Smooth muscle cell (in vitro differentiated cells): ENCODE measurements at regions not wholly inside any gene's neighbourhood (a gene's known extent, or its start where the extent isn't known, plus 50 kb on each side); places are given as distances from the start of the nearest gene placed in this dataset.

ENCODE experiments used
- DNase-seq: peaks from one replicate; lab custom pipeline; 2025; ENCODE audit not compliant: unreplicated experiment; lab: John Stamatoyannopoulos, UW
- H2AFZ ChIP-seq: fragments of 200-600 bp; sonication (generic); 2 replicates; pipeline ENCODE4 v1.6.0; 2016; ENCODE audit warnings: antibody characterized with exemption, low read depth, mild to moderate bottlenecking
- H3F3A ChIP-seq: fragments of 200-600 bp; sonication (generic); 2 replicates; pipeline ENCODE4 v1.6.0; 2017; ENCODE audit warnings: antibody characterized with exemption, low read depth
- H3K27ac ChIP-seq: fragments of 200-600 bp; sonication (generic); 2 replicates; pipeline ENCODE4 v1.5.1; 2016; ENCODE audit warnings: low read depth, mild to moderate bottlenecking
- H3K27me3 ChIP-seq: fragments of 200-600 bp; sonication (generic); 2 replicates; pipeline ENCODE4 v1.6.1; 2016; ENCODE audit warnings: low read depth, mild to moderate bottlenecking
- H3K36me3 ChIP-seq: fragments of 200-600 bp; sonication (generic); 2 replicates; pipeline ENCODE4 v1.5.1; 2016; ENCODE audit warnings: low read depth
- H3K4me1 ChIP-seq: fragments of 200-600 bp; sonication (generic); 2 replicates; pipeline ENCODE4 v1.5.1; 2016; ENCODE audit warnings: low read depth
- H3K4me2 ChIP-seq: fragments of 200-600 bp; sonication (generic); 2 replicates; pipeline ENCODE4 v1.6.0; 2016; ENCODE audit warnings: mild to moderate bottlenecking
- H3K4me3 ChIP-seq: fragments of 200-600 bp; sonication (generic); 2 replicates; pipeline ENCODE4 v1.5.1; 2016; ENCODE audit warnings: mild to moderate bottlenecking
- H3K79me2 ChIP-seq: fragments of 200-600 bp; sonication (generic); 2 replicates; pipeline ENCODE4 v1.6.0; 2016; ENCODE audit warnings: low read depth, mild to moderate bottlenecking
- H3K9ac ChIP-seq: fragments of 200-600 bp; sonication (generic); 2 replicates; pipeline ENCODE4 v1.6.0; 2016; ENCODE audit warnings: low read depth
- H3K9me3 ChIP-seq: fragments of 200-600 bp; sonication (generic); replicated peaks from 2 replicates; pipeline ENCODE4 v1.5.1; 2016; ENCODE audit warnings: low read depth
- H4K20me1 ChIP-seq: fragments of 200-600 bp; sonication (generic); 2 replicates; pipeline ENCODE4 v1.6.0; 2016; ENCODE audit warnings: low read depth
- CTCF ChIP-seq: fragments of 200-600 bp; sonication (generic); IDR thresholded peaks from 2 replicates; pipeline ENCODE4 v1.5.1; 2017; ENCODE audit warnings: borderline replicate concordance, mild to moderate bottlenecking, antibody characterized with exemption; ENCODE audit not compliant: insufficient read depth, poor library complexity, severe bottlenecking
- WGBS: methylation state at CpG from one replicate; pipeline ENCODE4 v1.1.7; 2016; ENCODE audit warnings: low lambda C conversion rate; 5-methylcytosine and 5-hydroxymethylcytosine counted together

GRCh38 chr16:65704866-65705265 is 583.0 kb upstream of the CDH11 start:
- DNase-seq = no peak
- Histone ChIP-seq H3K9me3 (no peaks in the 10 kb centered on the region), H2AFZ (no peak overlapping the region), H3K4me2 (no peak overlapping the region), H3F3A (no peaks in the 10 kb centered on the region), H3K27ac (no peak overlapping the region), H3K27me3 (no peaks in the 10 kb centered on the region), H4K20me1 (no peaks in the 10 kb centered on the region), H3K4me3 (no peak overlapping the region), H3K4me1 (no peaks in the 10 kb centered on the region), H3K79me2 (no peaks in the 10 kb centered on the region), H3K9ac (no peak overlapping the region), H3K36me3 (no peaks in the 10 kb centered on the region)
- TF ChIP-seq CTCF = peak; percentile 30

- Histone ChIP-seq H3F3A (no peaks in the 10 kb centered on the region), H3K4me2 (peak overlapping the region; percentile 10), H3K27ac (no peak overlapping the region), H3K36me3 (no peaks in the 10 kb centered on the region), H3K27me3 (no peaks in the 10 kb centered on the region), H3K4me3 (no peak overlapping the region), H3K4me1 (peaks cover 13% of the 10 kb centered on the region), H2AFZ (peak overlapping the region; percentile 60), H3K9ac (no peak overlapping the region), H3K9me3 (no peaks in the 10 kb centered on the region), H3K79me2 (no peaks in the 10 kb centered on the region), H4K20me1 (no peaks in the 10 kb centered on the region)
- 35% methylated on average over 8 of the region's 8 CpGs for WGBS
- TF ChIP-seq CTCF = no peak
- no peak for DNase-seq
These were observed 581.0 kb upstream of the CDH11 start for GRCh38 chr16:65702707-65703402.

- 52% methylated on average over 2 of the region's 2 CpGs for WGBS
- Histone ChIP-seq H3K4me2 (peak overlapping the region; percentile 4), H3K4me3 (no peak overlapping the region), H3K9ac (no peak overlapping the region), H3K4me1 (peaks cover 13% of the 10 kb centered on the region), H3K79me2 (no peaks in the 10 kb centered on the region), H3K9me3 (no peaks in the 10 kb centered on the region), H2AFZ (no peak overlapping the region), H4K20me1 (no peaks in the 10 kb centered on the region), H3K27me3 (no peaks in the 10 kb centered on the region), H3F3A (no peaks in the 10 kb centered on the region), H3K27ac (no peak overlapping the region), H3K36me3 (no peaks in the 10 kb centered on the region)
- DNase-seq = no peak
- no peak for TF ChIP-seq CTCF
These were observed 578.7 kb upstream of the CDH11 start for GRCh38 chr16:65700596-65700995.

- H3K4me2 ChIP-seq = peak overlapping the region; percentile 73
- H2AFZ ChIP-seq = peak overlapping the region; percentile 58
- H3K9ac ChIP-seq = no peak overlapping the region
- no peaks in the 10 kb centered on the region for H3K9me3 ChIP-seq
- H3K27me3 ChIP-seq = no peaks in the 10 kb centered on the region
- peak overlapping the region; percentile 3 for H3K4me3 ChIP-seq
- WGBS = 15% methylated on average over 4 of the region's 4 CpGs
- no peaks in the 10 kb centered on the region for H3K79me2 ChIP-seq
- no peaks in the 10 kb centered on the region for H3F3A ChIP-seq
- peaks cover 13% of the 10 kb centered on the region for H3K4me1 ChIP-seq
- no peaks in the 10 kb centered on the region for H3K36me3 ChIP-seq
- no peaks in the 10 kb centered on the region for H4K20me1 ChIP-seq
- peak overlapping the region; percentile 15 for H3K27ac ChIP-seq
- TF ChIP-seq CTCF = no peak
- DNase-seq = no peak
These were observed 577.0 kb upstream of the CDH11 start for GRCh38 chr16:65698791-65699321.
